Gastroesophageal sphincter (tissue), 4 donors: ENCODE measurements at regions not wholly inside any gene's neighbourhood (a gene's known extent, or its start where the extent isn't known, plus 50 kb on each side); places are given as distances from the start of the nearest gene placed in this dataset.

Experiments
- ATAC-seq: fragments of 150-250 bp; one replicate; pipeline ENCODE4 v1.9.1; 2016; ENCODE audit warnings: mild to moderate bottlenecking, moderate library complexity
- H3K27ac ChIP-seq, 4 donors: fragments of 200-600 bp; sonication (generic) in 3 of 4; 1 replicate in 3 of 4; 2 replicates in 1 of 4; pipeline ENCODE4 v1.5.1; 2016 to 2019
- H3K27me3 ChIP-seq: fragments of 200-600 bp; sonication (generic); one replicate; pipeline ENCODE4 v1.5.1; 2019
- H3K36me3 ChIP-seq, 2 donors: fragments of 200-600 bp; sonication (generic); one replicate each; pipeline ENCODE4 v1.5.1; 2019; ENCODE audit warnings: control low read depth in 1 of 2
- H3K4me1 ChIP-seq, 3 donors: fragments of 200-600 bp; sonication (generic); 1 replicate in 2 of 3; 2 replicates in 1 of 3; pipeline ENCODE4 v1.5.1; 2016 to 2019; ENCODE audit warnings: control low read depth in 2 of 3
- H3K4me3 ChIP-seq, 2 donors: fragments of 200-600 bp; sonication (generic); one replicate each; pipeline ENCODE4 v1.5.1; 2019; ENCODE audit warnings: mild to moderate bottlenecking in 1 of 2, moderate library complexity in 1 of 2
- H3K9me3 ChIP-seq, 3 donors: fragments of 200-600 bp; sonication (generic); one replicate each; pipeline ENCODE4 v1.5.1; 2017 to 2019; ENCODE audit warnings: control low read depth in 2 of 3
- EP300 ChIP-seq: sonication (generic); formaldehyde crosslinking; IDR thresholded peaks from one replicate; pipeline ENCODE4 v1.6.1; 2017; ENCODE audit warnings: antibody characterized with exemption, mild to moderate bottlenecking
- POLR2A ChIP-seq, 2 donors: fragments of 450-650 bp; IDR thresholded peaks; one replicate each; pipeline ENCODE4 v1.6.1; 2017; ENCODE audit warnings: antibody characterized with exemption in 2 of 2, mild to moderate bottlenecking in 2 of 2, moderate library complexity in 1 of 2
- POLR2AphosphoS5 ChIP-seq: sonication (generic); formaldehyde crosslinking; IDR thresholded peaks from one replicate; pipeline ENCODE4 v1.6.1; 2017; ENCODE audit warnings: antibody characterized with exemption
- WGBS, 2 donors: methylation state at CpG; one replicate each; pipeline ENCODE4 v1.1.5; 2018; ENCODE audit warnings: low coverage in 1 of 2; 5-methylcytosine and 5-hydroxymethylcytosine counted together
- TF ChIP-seq, protein P1 (sequence below), 4 experiments: fragments of 200-600 bp in 2 of 4; fragments of 450-650 bp in 2 of 4; sonication (generic) in 1 of 4; IDR thresholded peaks; one replicate each; pipeline ENCODE4 v1.5.1; 2017 to 2019; ENCODE audit warnings: antibody characterized with exemption in 4 of 4, mild to moderate bottlenecking in 2 of 4, moderate library complexity in 2 of 4

GRCh38 chr16:35557731-35558130 lies 2098.3 kb downstream of the TP53TG3F start:
- Histone ChIP-seq H3K27me3 (peaks cover 4% of the 10 kb centered on the region), H3K27ac (no peak overlapping the region), H3K9me3 (peaks cover 0 to 5% (median 0%) of the 10 kb centered on the region in 3 donors), H3K4me1 (no peaks in the 10 kb centered on the region), H3K36me3 (no peaks in the 10 kb centered on the region), H3K4me3 (no peak overlapping the region)
- TF ChIP-seq POLR2AphosphoS5, result no peak
- TF ChIP-seq, protein P1, sequence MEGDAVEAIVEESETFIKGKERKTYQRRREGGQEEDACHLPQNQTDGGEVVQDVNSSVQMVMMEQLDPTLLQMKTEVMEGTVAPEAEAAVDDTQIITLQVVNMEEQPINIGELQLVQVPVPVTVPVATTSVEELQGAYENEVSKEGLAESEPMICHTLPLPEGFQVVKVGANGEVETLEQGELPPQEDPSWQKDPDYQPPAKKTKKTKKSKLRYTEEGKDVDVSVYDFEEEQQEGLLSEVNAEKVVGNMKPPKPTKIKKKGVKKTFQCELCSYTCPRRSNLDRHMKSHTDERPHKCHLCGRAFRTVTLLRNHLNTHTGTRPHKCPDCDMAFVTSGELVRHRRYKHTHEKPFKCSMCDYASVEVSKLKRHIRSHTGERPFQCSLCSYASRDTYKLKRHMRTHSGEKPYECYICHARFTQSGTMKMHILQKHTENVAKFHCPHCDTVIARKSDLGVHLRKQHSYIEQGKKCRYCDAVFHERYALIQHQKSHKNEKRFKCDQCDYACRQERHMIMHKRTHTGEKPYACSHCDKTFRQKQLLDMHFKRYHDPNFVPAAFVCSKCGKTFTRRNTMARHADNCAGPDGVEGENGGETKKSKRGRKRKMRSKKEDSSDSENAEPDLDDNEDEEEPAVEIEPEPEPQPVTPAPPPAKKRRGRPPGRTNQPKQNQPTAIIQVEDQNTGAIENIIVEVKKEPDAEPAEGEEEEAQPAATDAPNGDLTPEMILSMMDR (IDR thresholded peaks at IDR 0.05), result no peak
- TF ChIP-seq POLR2A (IDR thresholded peaks at IDR 0.05), result no peak
- no peak for TF ChIP-seq EP300
- ATAC-seq, result no peak
- 80% methylated on average over 1 of the region's 2 CpGs; no CpG with 5 or more reads in 1 of the 2 donors for WGBS, 2 donors

DNA sequence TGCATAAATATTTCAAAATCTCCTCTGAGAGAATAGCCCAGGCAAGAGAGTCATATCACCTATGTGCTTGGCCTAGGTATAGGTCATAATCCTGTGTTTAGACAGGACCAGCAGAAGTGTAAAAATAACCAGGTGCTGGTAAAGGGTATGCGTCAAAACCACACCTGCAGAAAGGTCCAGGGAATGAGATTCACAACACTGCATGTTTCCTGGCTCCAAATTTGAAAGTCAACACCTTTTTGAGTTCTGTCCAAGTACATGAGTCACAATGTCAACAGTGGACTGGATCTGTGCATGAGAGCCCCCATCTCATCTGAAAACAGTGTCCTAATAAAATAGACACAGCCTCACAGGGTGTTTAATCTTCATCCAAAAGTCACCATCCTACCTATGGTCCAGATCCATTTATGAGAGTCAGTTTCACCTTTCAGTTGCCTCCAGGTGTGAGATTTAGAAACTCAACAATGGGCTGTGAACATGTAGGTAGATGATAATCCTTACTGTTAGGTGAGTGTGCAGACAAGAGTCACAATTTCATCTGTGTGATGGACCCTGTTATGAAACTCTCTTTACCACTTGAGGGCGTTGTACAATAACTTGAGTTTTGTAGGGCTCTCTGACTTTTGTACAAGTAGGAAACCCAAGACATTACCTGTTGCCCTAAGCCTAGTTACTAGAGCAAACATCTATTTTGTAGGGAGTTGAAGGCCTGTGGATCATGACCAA lies 2100.7 kb downstream of the TP53TG3F start:
- no peaks in the 10 kb centered on the region for H3K36me3 ChIP-seq
- TF ChIP-seq POLR2A (IDR thresholded peaks at IDR 0.05), result no peak
- TF ChIP-seq EP300, result no peak
- TF ChIP-seq POLR2AphosphoS5, result no peak
- TF ChIP-seq, protein P1 (IDR thresholded peaks at IDR 0.05), result no peak
- no peaks in the 10 kb centered on the region for H3K4me1 ChIP-seq
- no peak overlapping the region for H3K27ac ChIP-seq
- WGBS, 2 donors, result 47 to 61% methylated on average over 2 of the region's 2 CpGs
- ATAC-seq, result no peak
- H3K4me3 ChIP-seq, result no peak overlapping the region
- H3K27me3 ChIP-seq, result no peaks in the 10 kb centered on the region
- no peaks in the 10 kb centered on the region for H3K9me3 ChIP-seq

DNA sequence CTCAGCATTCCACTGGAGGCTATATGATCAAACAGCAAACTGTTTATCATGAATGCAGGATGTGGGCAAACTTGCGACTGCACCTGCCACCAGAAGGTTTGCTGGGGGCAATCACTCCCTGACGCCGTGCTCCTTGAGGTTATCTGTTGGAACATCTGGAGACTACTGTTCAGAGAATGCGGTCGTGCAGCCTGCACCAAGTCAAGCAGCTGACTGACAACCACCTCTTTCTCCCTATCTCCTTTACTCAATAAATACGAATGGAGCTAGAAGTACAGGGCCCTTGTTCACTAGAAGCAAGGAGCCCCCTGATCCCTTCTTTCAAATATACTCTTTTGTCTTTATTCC lies 2101.2 kb downstream of the TP53TG3F start:
- Histone ChIP-seq H3K4me3 (no peak overlapping the region), H3K9me3 (no peaks in the 10 kb centered on the region), H3K4me1 (no peaks in the 10 kb centered on the region), H3K27ac (no peak overlapping the region), H3K36me3 (no peaks in the 10 kb centered on the region), H3K27me3 (no peaks in the 10 kb centered on the region)
- ATAC-seq, result no peak
- TF ChIP-seq EP300 (no peak), POLR2A (IDR thresholded peaks at IDR 0.05) (no peak), POLR2AphosphoS5 (no peak)
- TF ChIP-seq, protein P1 (IDR thresholded peaks at IDR 0.05), result no peak
- WGBS, 2 donors, result 52 to 56% methylated on average over 3 to 4 of the region's 6 CpGs

GRCh38 chr16:35561346-35561745 lies 2101.9 kb downstream of the TP53TG3F start:
- Histone ChIP-seq H3K36me3 (no peaks in the 10 kb centered on the region), H3K9me3 (no peaks in the 10 kb centered on the region), H3K27ac (no peak overlapping the region), H3K27me3 (no peaks in the 10 kb centered on the region), H3K4me3 (no peak overlapping the region), H3K4me1 (no peaks in the 10 kb centered on the region)
- TF ChIP-seq, protein P1 (IDR thresholded peaks at IDR 0.05), result no peak
- TF ChIP-seq EP300 (no peak), POLR2AphosphoS5 (no peak), POLR2A (IDR thresholded peaks at IDR 0.05) (no peak)
- no peak for ATAC-seq

GRCh38 chr16:35562471-35562870 lies 2103.1 kb downstream of the TP53TG3F start:
- ATAC-seq, result no peak
- 0 to 8% methylated on average over 1 of the region's 1 CpG for WGBS, 2 donors
- Histone ChIP-seq H3K4me1 (no peaks in the 10 kb centered on the region), H3K27ac (no peak overlapping the region), H3K36me3 (no peaks in the 10 kb centered on the region), H3K4me3 (no peak overlapping the region), H3K9me3 (no peaks in the 10 kb centered on the region), H3K27me3 (no peaks in the 10 kb centered on the region)
- TF ChIP-seq POLR2A (IDR thresholded peaks at IDR 0.05) (no peak), POLR2AphosphoS5 (no peak), EP300 (no peak)
